ENCODE measurements at regions not wholly inside any gene's neighbourhood (a gene's known extent, or its start where the extent isn't known, plus 50 kb on each side); places are given as distances from the start of the nearest gene placed in this dataset.

GRCh38 chr6:9307786-9308185 is 872.4 kb upstream of the SLC35B3 start:
- DNase-seq = no peak
- H3K27ac ChIP-seq (ENCODE audit: low read depth, low read length) = no peak overlapping the region
- no peaks in the 10 kb centered on the region for H3K27me3 ChIP-seq (ENCODE audit: control insufficient read depth, insufficient read depth, low read length, poor library complexity, severe bottlenecking)
- Mint-ChIP-seq H3K4me3 (no peak overlapping the region), H3K9me3 (no peaks in the 10 kb centered on the region), H3K27ac (no peak overlapping the region), H3K36me3 (ENCODE audit: low read depth) (no peaks in the 10 kb centered on the region), H3K27me3 (ENCODE audit: insufficient read depth) (no peaks in the 10 kb centered on the region), H3K4me1 (peaks cover 3% of the 10 kb centered on the region)
- no peak overlapping the region for H3K9ac ChIP-seq (ENCODE audit: extremely low read depth, low read length, poor library complexity, severe bottlenecking)
- WGBS, 2 experiments (ENCODE audit: insufficient coverage in 1 of 2, insufficient read length in 1 of 2) = 96% methylated on average over 2 of the region's 2 CpGs; no CpG with 5 or more reads in 1 of the 2 experiments
- no peaks in the 10 kb centered on the region for H3K4me1 ChIP-seq (ENCODE audit: control insufficient read depth, insufficient read depth, low read length)
- no peaks in the 10 kb centered on the region for H3K9me3 ChIP-seq (ENCODE audit: control insufficient read depth, low read length)
- no peaks in the 10 kb centered on the region for H3K36me3 ChIP-seq (ENCODE audit: control insufficient read depth, insufficient read depth, low read length)
- TF ChIP-seq, protein P1, sequence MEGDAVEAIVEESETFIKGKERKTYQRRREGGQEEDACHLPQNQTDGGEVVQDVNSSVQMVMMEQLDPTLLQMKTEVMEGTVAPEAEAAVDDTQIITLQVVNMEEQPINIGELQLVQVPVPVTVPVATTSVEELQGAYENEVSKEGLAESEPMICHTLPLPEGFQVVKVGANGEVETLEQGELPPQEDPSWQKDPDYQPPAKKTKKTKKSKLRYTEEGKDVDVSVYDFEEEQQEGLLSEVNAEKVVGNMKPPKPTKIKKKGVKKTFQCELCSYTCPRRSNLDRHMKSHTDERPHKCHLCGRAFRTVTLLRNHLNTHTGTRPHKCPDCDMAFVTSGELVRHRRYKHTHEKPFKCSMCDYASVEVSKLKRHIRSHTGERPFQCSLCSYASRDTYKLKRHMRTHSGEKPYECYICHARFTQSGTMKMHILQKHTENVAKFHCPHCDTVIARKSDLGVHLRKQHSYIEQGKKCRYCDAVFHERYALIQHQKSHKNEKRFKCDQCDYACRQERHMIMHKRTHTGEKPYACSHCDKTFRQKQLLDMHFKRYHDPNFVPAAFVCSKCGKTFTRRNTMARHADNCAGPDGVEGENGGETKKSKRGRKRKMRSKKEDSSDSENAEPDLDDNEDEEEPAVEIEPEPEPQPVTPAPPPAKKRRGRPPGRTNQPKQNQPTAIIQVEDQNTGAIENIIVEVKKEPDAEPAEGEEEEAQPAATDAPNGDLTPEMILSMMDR (conservative IDR thresholded peaks at IDR 0.05) = no peak
- no peak overlapping the region for H3K4me3 ChIP-seq (ENCODE audit: low read length)

- H3K4me3 Mint-ChIP-seq = no peak overlapping the region
- H3K4me1 Mint-ChIP-seq = peaks cover 3% of the 10 kb centered on the region
- TF ChIP-seq, protein P1 (conservative IDR thresholded peaks at IDR 0.05) = no peak
- no peak overlapping the region for H3K9ac ChIP-seq (ENCODE audit: extremely low read depth, low read length, poor library complexity, severe bottlenecking)
- no peaks in the 10 kb centered on the region for H3K9me3 ChIP-seq (ENCODE audit: control insufficient read depth, low read length)
- no peaks in the 10 kb centered on the region for H3K9me3 Mint-ChIP-seq
- 93% methylated on average over 3 of the region's 3 CpGs; no CpG with 5 or more reads in 1 of the 2 experiments for WGBS, 2 experiments (ENCODE audit: insufficient coverage in 1 of 2, insufficient read length in 1 of 2)
- H3K4me3 ChIP-seq (ENCODE audit: low read length) = no peak overlapping the region
- no peak overlapping the region for H3K27ac ChIP-seq (ENCODE audit: low read depth, low read length)
- no peak overlapping the region for H3K27ac Mint-ChIP-seq
- no peaks in the 10 kb centered on the region for H3K4me1 ChIP-seq (ENCODE audit: control insufficient read depth, insufficient read depth, low read length)
- no peaks in the 10 kb centered on the region for H3K36me3 ChIP-seq (ENCODE audit: control insufficient read depth, insufficient read depth, low read length)
- H3K36me3 Mint-ChIP-seq (ENCODE audit: low read depth) = no peaks in the 10 kb centered on the region
- DNase-seq = no peak
- H3K27me3 Mint-ChIP-seq (ENCODE audit: insufficient read depth) = no peaks in the 10 kb centered on the region
- H3K27me3 ChIP-seq (ENCODE audit: control insufficient read depth, insufficient read depth, low read length, poor library complexity, severe bottlenecking) = no peaks in the 10 kb centered on the region
These were observed 871.8 kb upstream of the SLC35B3 start for GRCh38 chr6:9307187-9307586.

DNA sequence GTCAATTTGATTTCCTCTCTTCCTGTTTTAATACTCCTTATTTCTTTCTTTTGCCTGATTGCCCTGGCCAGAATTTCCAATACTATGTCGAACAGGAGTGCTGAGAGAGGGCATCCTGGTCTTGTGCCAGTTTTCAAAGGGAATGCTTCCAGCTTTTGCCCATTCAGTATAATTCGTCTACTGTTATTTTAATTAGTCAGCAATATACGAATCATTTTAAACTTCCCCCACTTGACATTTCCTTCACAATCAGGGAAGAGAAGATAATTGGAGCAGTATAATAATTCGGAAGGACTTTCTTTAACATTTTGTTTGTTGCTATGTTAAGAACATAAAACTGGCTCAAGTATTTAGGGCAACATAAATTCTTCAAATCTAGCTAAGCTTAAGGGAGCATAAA is 860.3 kb upstream of the SLC35B3 start:
- H3K27me3 ChIP-seq (ENCODE audit: control insufficient read depth, insufficient read depth, low read length, poor library complexity, severe bottlenecking) = no peaks in the 10 kb centered on the region
- H3K36me3 ChIP-seq (ENCODE audit: control insufficient read depth, insufficient read depth, low read length) = no peaks in the 10 kb centered on the region
- no peak for DNase-seq
- no peaks in the 10 kb centered on the region for H3K4me1 ChIP-seq (ENCODE audit: control insufficient read depth, insufficient read depth, low read length)
- no peak overlapping the region for H3K4me3 ChIP-seq (ENCODE audit: low read length)
- Mint-ChIP-seq H3K27ac (no peak overlapping the region), H3K36me3 (ENCODE audit: low read depth) (no peaks in the 10 kb centered on the region), H3K9me3 (peaks cover 8% of the 10 kb centered on the region), H3K4me1 (no peaks in the 10 kb centered on the region), H3K27me3 (ENCODE audit: insufficient read depth) (no peaks in the 10 kb centered on the region), H3K4me3 (no peak overlapping the region)
- TF ChIP-seq, protein P1 (conservative IDR thresholded peaks at IDR 0.05) = no peak
- H3K9ac ChIP-seq (ENCODE audit: extremely low read depth, low read length, poor library complexity, severe bottlenecking) = no peak overlapping the region
- 94 to 100% methylated on average over 1 to 3 of the region's 4 CpGs for WGBS, 2 experiments (ENCODE audit: insufficient coverage in 1 of 2, insufficient read length in 1 of 2)
- H3K27ac ChIP-seq (ENCODE audit: low read depth, low read length) = no peak overlapping the region
- H3K9me3 ChIP-seq (ENCODE audit: control insufficient read depth, low read length) = no peaks in the 10 kb centered on the region

Data from endodermal cell (in vitro differentiated cells).